ENCODE measurements at regions not wholly inside any gene's neighbourhood (a gene's known extent, or its start where the extent isn't known, plus 50 kb on each side); places are given as distances from the start of the nearest gene placed in this dataset.
A peak's percentile ranks its signal among the peaks of the same experiment; 100 is the strongest.

GRCh38 chr14:40685764-40686163 is 920.9 kb upstream of the LRFN5 start:
- H3K36me3 ChIP-seq (ENCODE audit: insufficient read depth): no peaks in the 10 kb centered on the region
- H2AFZ ChIP-seq: no peak overlapping the region
- Mint-ChIP-seq H3K9me3 (no peaks in the 10 kb centered on the region), H3K4me1 (peaks cover 6% of the 10 kb centered on the region; the same call in 2 of the 3 replicates), H3K27me3 (ENCODE audit: insufficient read depth, low read depth, poor library complexity) (no peaks in the 10 kb centered on the region), H3K36me3 (ENCODE audit: low read depth) (no peaks in the 10 kb centered on the region), H3K27ac (peak overlapping the region; percentile 65; the same call in 1 of the 2 replicates), H3K4me3 (no peak overlapping the region)
- H3K4me3 ChIP-seq: no peak overlapping the region
- H3K27me3 ChIP-seq (ENCODE audit: insufficient read depth): no peaks in the 10 kb centered on the region
- no peaks in the 10 kb centered on the region for H3K79me2 ChIP-seq (replicated peaks; ENCODE audit: insufficient read depth)
- H3K9me2 ChIP-seq (ENCODE audit: insufficient read depth): no peaks in the 10 kb centered on the region
- H3F3A ChIP-seq (replicated peaks; ENCODE audit: low read depth): no peaks in the 10 kb centered on the region
- no peak overlapping the region for H3K4me2 ChIP-seq
- no peak for ATAC-seq
- no peak for TF ChIP-seq STAT1 (IDR thresholded peaks at IDR 0.05; ENCODE audit: unreplicated experiment)
- no peak for TF ChIP-seq EZH2phosphoT487 (IDR thresholded peaks at IDR 0.05; ENCODE audit: unreplicated experiment)
- no peak for TF ChIP-seq REST (IDR thresholded peaks at IDR 0.05; ENCODE audit: unreplicated experiment)
- no peak for TF ChIP-seq EZH2 (IDR thresholded peaks at IDR 0.05; ENCODE audit: low read depth, unreplicated experiment)
- no peak for TF ChIP-seq ZNF331 (CRISPR knock-in tag; IDR thresholded peaks at IDR 0.05; ENCODE audit: low read depth)
- TF ChIP-seq JUNB (IDR thresholded peaks at IDR 0.05; ENCODE audit: unreplicated experiment): no peak
- TF ChIP-seq, protein P1, sequence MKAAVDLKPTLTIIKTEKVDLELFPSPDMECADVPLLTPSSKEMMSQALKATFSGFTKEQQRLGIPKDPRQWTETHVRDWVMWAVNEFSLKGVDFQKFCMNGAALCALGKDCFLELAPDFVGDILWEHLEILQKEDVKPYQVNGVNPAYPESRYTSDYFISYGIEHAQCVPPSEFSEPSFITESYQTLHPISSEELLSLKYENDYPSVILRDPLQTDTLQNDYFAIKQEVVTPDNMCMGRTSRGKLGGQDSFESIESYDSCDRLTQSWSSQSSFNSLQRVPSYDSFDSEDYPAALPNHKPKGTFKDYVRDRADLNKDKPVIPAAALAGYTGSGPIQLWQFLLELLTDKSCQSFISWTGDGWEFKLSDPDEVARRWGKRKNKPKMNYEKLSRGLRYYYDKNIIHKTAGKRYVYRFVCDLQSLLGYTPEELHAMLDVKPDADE (IDR thresholded peaks at IDR 0.05): no peak
- no peak for TF ChIP-seq CTCF (conservative IDR thresholded peaks at IDR 0.05; ENCODE audit: low read depth in 2 of 2)
- TF ChIP-seq ZNF114 (CRISPR knock-in tag; IDR thresholded peaks at IDR 0.05): no peak
- peak; percentile 10 for DNase-seq (ENCODE audit: low spot score)
- H3K4me1 ChIP-seq (ENCODE audit: insufficient read depth): peaks cover 13% of the 10 kb centered on the region; the same call in 1 of the 2 replicates
- no peaks in the 10 kb centered on the region for H4K20me1 ChIP-seq (replicated peaks; ENCODE audit: insufficient read depth)
- no peak overlapping the region for H3K27ac ChIP-seq (ENCODE audit: low read depth)

DNA sequence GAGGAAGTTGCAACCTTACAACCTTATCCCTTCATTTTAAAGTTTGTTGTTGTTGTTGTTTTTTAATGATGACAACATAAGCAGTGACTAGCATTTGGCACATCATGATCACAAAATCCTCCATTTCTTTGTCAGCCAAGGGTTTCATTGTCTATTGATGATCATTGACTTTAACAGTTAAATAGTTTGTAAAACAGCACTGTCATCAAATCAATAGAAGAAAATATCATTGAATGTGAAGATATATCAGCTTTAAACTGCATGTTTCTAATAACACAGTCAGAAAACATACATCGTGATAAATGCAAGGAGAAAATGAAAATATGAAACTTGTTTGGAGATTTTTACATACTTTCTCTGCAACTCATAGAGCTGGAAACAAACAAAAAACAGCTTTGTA is 922.3 kb upstream of the LRFN5 start:
- H3K4me3 Mint-ChIP-seq: no peak overlapping the region
- no peaks in the 10 kb centered on the region for H4K20me1 ChIP-seq (replicated peaks; ENCODE audit: insufficient read depth)
- no peak overlapping the region for H2AFZ ChIP-seq
- H3K27me3 ChIP-seq (ENCODE audit: insufficient read depth): no peaks in the 10 kb centered on the region
- ATAC-seq (no peak), DNase-seq (ENCODE audit: low spot score) (no peak)
- H3K9me3 Mint-ChIP-seq: no peaks in the 10 kb centered on the region; the same call in 2 of the 3 replicates
- H3K79me2 ChIP-seq (replicated peaks; ENCODE audit: insufficient read depth): no peaks in the 10 kb centered on the region
- no peak overlapping the region for H3K4me2 ChIP-seq
- H3K27ac ChIP-seq (ENCODE audit: low read depth): no peak overlapping the region
- peaks cover 13% of the 10 kb centered on the region; the same call in 1 of the 2 replicates for H3K4me1 ChIP-seq (ENCODE audit: insufficient read depth)
- H3K9me2 ChIP-seq (ENCODE audit: insufficient read depth): no peaks in the 10 kb centered on the region
- no peak overlapping the region for H3K27ac Mint-ChIP-seq
- no peaks in the 10 kb centered on the region; the same call in 2 of the 3 replicates for H3K36me3 Mint-ChIP-seq (ENCODE audit: low read depth)
- H3K4me1 Mint-ChIP-seq: peaks cover 6% of the 10 kb centered on the region; the same call in 2 of the 3 replicates
- no peaks in the 10 kb centered on the region for H3K27me3 Mint-ChIP-seq (ENCODE audit: insufficient read depth, low read depth, poor library complexity)
- H3F3A ChIP-seq (replicated peaks; ENCODE audit: low read depth): no peaks in the 10 kb centered on the region
- H3K36me3 ChIP-seq (ENCODE audit: insufficient read depth): no peaks in the 10 kb centered on the region
- H3K4me3 ChIP-seq: no peak overlapping the region
- TF ChIP-seq CREB1 (CRISPR knock-in tag; IDR thresholded peaks at IDR 0.05; ENCODE audit: low read depth) (no peak), NANOG (IDR thresholded peaks at IDR 0.05; ENCODE audit: borderline replicate concordance) (no peak), EZH2 (IDR thresholded peaks at IDR 0.05; ENCODE audit: low read depth, unreplicated experiment) (no peak), CTCF (conservative IDR thresholded peaks at IDR 0.05; ENCODE audit: low read depth in 2 of 2) (no peak), EZH2phosphoT487 (IDR thresholded peaks at IDR 0.05; ENCODE audit: unreplicated experiment) (no peak), ZNF331 (CRISPR knock-in tag; IDR thresholded peaks at IDR 0.05; ENCODE audit: low read depth) (no peak)
- TF ChIP-seq, protein P1 (IDR thresholded peaks at IDR 0.05): no peak

All from GM23338 (cell line).